ENCODE measurements at regions not wholly inside any gene's neighbourhood (a gene's known extent, or its start where the extent isn't known, plus 50 kb on each side); places are given as distances from the start of the nearest gene placed in this dataset.

- DNase-seq, result no peak
Observed at GRCh38 chr3:14303336-14304100, 98.9 kb upstream of the SLC6A6 start.

GRCh38 chr3:14304101-14305045 is 98.0 kb upstream of the SLC6A6 start:
- in situ Hi-C loops (cut with HindIII; ENCODE audit: low pct_ligation_motif_present, low pct_unique_long_range_greater_than_20kb, low sequenced_read_pairs), result no loop called here
- DNase-seq, result no peak

More at GRCh38 chr3:14303336-14304100, 98.9 kb upstream of the SLC6A6 start:
- in situ Hi-C loops (cut with HindIII; ENCODE audit: low pct_ligation_motif_present, low pct_unique_long_range_greater_than_20kb, low sequenced_read_pairs), result no loop called here

GRCh38 chr3:14305324-14305723 is 97.1 kb upstream of the SLC6A6 start:
- DNase-seq, result no peak
- in situ Hi-C loops (cut with HindIII; ENCODE audit: low pct_ligation_motif_present, low pct_unique_long_range_greater_than_20kb, low sequenced_read_pairs), result no loop called here

- in situ Hi-C loops (cut with HindIII; ENCODE audit: low pct_ligation_motif_present, low pct_unique_long_range_greater_than_20kb, low sequenced_read_pairs), result no loop called here
- no peak for DNase-seq
Observed at GRCh38 chr3:14306142-14306541, 96.3 kb upstream of the SLC6A6 start.

- DNase-seq, result no peak
- in situ Hi-C loops (cut with HindIII; ENCODE audit: low pct_ligation_motif_present, low pct_unique_long_range_greater_than_20kb, low sequenced_read_pairs), result no loop called here
Observed at GRCh38 chr3:14307656-14308302, 94.6 kb upstream of the SLC6A6 start.

- in situ Hi-C loops (cut with HindIII; ENCODE audit: low pct_ligation_motif_present, low pct_unique_long_range_greater_than_20kb, low sequenced_read_pairs), result no loop called here
Observed at GRCh38 chr3:14311729-14312128, 90.7 kb upstream of the SLC6A6 start.

GRCh38 chr3:14312375-14312774 is 90.0 kb upstream of the SLC6A6 start:
- DNase-seq, result no peak
- in situ Hi-C loops (cut with HindIII; ENCODE audit: low pct_ligation_motif_present, low pct_unique_long_range_greater_than_20kb, low sequenced_read_pairs), result no loop called here

More at GRCh38 chr3:14311729-14312128, 90.7 kb upstream of the SLC6A6 start:
- no peak for DNase-seq

GRCh38 chr3:14317057-14317553 is 85.3 kb upstream of the SLC6A6 start:
- no peak for DNase-seq
- in situ Hi-C loops (cut with HindIII; ENCODE audit: low pct_ligation_motif_present, low pct_unique_long_range_greater_than_20kb, low sequenced_read_pairs), result no loop called here

- in situ Hi-C loops (cut with HindIII; ENCODE audit: low pct_ligation_motif_present, low pct_unique_long_range_greater_than_20kb, low sequenced_read_pairs), result no loop called here
- no peak for DNase-seq
Observed at GRCh38 chr3:14318646-14319045, 83.8 kb upstream of the SLC6A6 start.

GRCh38 chr3:14319654-14320182 is 82.7 kb upstream of the SLC6A6 start:
- in situ Hi-C loops (cut with HindIII; ENCODE audit: low pct_ligation_motif_present, low pct_unique_long_range_greater_than_20kb, low sequenced_read_pairs), result no loop called here
- peak; percentile 74 for DNase-seq

GRCh38 chr3:14320219-14320618 is 82.2 kb upstream of the SLC6A6 start:
- DNase-seq, result no peak
- in situ Hi-C loops (cut with HindIII; ENCODE audit: low pct_ligation_motif_present, low pct_unique_long_range_greater_than_20kb, low sequenced_read_pairs), result no loop called here

GRCh38 chr3:14322001-14322400 is 80.4 kb upstream of the SLC6A6 start:
- in situ Hi-C loops (cut with HindIII; ENCODE audit: low pct_ligation_motif_present, low pct_unique_long_range_greater_than_20kb, low sequenced_read_pairs), result no loop called here
- DNase-seq, result no peak

- DNase-seq, result no peak
- in situ Hi-C loops (cut with HindIII; ENCODE audit: low pct_ligation_motif_present, low pct_unique_long_range_greater_than_20kb, low sequenced_read_pairs), result no loop called here
Observed at GRCh38 chr3:14322667-14323295, 79.6 kb upstream of the SLC6A6 start.

- DNase-seq, result no peak
- in situ Hi-C loops (cut with HindIII; ENCODE audit: low pct_ligation_motif_present, low pct_unique_long_range_greater_than_20kb, low sequenced_read_pairs), result no loop called here
Observed at GRCh38 chr3:14323401-14324223, 78.8 kb upstream of the SLC6A6 start.

- DNase-seq, result peak; percentile 22
- in situ Hi-C loops (cut with HindIII; ENCODE audit: low pct_ligation_motif_present, low pct_unique_long_range_greater_than_20kb, low sequenced_read_pairs), result no loop called here
Observed at GRCh38 chr3:14324224-14324944, 78.0 kb upstream of the SLC6A6 start.

- DNase-seq, result no peak
- in situ Hi-C loops (cut with HindIII; ENCODE audit: low pct_ligation_motif_present, low pct_unique_long_range_greater_than_20kb, low sequenced_read_pairs), result no loop called here
Observed at GRCh38 chr3:14328422-14328821, 74.0 kb upstream of the SLC6A6 start.
